Cardiac fibroblast (primary cell): ENCODE measurements at regions not wholly inside any gene's neighbourhood (a gene's known extent, or its start where the extent isn't known, plus 50 kb on each side); places are given as distances from the start of the nearest gene placed in this dataset.

Experiments
- DNase-seq, 2 donors: peaks; one replicate each; pipeline versions ENCODE4 v3.0.0 to v3.0.0-alpha.2; 2010; ENCODE audit warnings: low read depth in 2 of 2
- H3K4me3 ChIP-seq, 2 donors: replicated peaks in 1 of 2; 1 replicate in 1 of 2; 2 replicates in 1 of 2; pipeline ENCODE4 v1.5.1; 2011; ENCODE audit warnings: low read depth in 2 of 2, low read length in 2 of 2, mild to moderate bottlenecking in 2 of 2, moderate library complexity in 1 of 2
- TF ChIP-seq, protein P1 (sequence below): IDR thresholded peaks from one replicate; pipeline ENCODE4 v1.5.1; 2011; ENCODE audit warnings: low read depth, mild to moderate bottlenecking, low read length, inconsistent platforms

DNA sequence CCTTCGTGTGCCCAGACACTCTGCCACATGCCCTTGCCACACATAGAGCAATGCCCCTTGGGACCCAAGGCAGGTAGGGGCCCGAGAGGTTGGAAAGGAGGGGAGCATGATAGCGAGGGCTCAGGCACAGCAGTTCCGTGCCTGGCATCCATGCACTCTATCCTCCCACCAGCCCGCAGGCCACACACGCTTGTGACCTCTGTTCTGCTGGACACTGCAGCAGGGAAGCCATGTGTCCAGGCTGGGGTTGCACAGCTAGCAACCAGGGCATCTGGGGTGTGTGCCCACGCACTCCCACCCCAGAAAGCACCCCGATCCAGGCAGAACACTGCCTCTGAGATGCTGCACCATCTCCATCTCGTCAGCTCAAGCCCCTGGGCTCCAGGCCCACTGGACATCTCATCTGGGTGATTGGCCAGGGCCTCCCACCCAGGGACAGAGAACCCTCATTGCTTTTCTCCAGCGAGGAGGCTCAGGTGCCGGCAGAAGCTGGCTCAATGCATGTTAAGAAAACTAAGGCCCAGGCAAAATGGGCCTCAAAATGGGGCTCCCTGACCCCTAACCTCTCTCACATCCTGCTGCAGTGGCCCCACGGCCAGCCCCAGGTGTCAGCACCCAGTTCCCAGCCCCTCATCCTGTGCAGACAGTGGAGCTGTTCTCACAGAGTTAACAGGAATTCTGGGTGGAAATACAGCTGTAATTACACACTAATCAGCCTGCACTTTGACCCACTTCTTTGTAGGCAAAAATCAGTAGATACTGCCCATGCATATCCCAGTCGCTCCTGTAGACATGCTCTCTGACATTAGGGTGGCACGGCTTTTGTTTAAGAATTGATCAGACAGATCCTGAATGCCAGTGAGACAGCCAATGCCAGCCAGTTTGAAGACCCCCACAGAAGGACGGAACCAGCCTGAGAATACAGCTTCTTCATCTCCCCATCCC, 173.9 kb upstream of the B3GAT1 start:
- H3K4me3 ChIP-seq: no peak overlapping the region
- no peak for DNase-seq
- TF ChIP-seq, protein P1, sequence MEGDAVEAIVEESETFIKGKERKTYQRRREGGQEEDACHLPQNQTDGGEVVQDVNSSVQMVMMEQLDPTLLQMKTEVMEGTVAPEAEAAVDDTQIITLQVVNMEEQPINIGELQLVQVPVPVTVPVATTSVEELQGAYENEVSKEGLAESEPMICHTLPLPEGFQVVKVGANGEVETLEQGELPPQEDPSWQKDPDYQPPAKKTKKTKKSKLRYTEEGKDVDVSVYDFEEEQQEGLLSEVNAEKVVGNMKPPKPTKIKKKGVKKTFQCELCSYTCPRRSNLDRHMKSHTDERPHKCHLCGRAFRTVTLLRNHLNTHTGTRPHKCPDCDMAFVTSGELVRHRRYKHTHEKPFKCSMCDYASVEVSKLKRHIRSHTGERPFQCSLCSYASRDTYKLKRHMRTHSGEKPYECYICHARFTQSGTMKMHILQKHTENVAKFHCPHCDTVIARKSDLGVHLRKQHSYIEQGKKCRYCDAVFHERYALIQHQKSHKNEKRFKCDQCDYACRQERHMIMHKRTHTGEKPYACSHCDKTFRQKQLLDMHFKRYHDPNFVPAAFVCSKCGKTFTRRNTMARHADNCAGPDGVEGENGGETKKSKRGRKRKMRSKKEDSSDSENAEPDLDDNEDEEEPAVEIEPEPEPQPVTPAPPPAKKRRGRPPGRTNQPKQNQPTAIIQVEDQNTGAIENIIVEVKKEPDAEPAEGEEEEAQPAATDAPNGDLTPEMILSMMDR: no peak

DNA sequence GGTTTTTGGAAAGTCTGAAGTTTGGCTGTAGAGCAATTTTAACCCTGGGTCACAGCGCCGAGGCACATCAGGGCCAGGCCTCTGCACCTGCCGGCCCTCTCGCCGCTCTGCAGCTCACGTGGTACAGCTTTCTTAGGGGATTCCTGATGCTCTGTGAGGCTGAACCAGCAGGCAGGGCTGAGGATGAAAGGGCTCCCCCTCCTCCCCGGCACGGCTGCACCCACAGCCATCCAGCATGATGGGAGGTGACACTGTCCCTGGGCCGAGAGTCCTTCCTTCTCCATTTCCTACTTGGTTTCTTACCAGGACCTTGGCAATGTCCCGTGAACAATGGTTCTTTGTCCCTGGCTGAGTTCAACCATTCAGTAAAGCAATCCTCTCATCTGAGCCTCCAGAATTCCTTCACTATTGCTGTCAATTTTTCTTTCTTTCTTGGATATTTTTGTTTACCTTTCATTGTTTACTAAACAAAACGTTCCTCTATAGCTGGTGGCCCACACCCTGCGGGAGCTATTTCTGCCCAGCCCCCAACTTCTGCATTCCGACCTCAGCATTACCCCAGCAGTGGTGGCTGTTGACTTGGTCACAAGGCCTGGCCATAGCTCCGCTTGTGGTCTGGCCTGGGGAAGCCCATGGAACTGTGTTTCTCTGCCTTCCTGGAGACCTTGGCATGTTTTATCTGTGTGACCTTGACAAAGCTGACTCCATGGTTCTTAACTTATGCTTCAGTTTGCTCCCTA, 172.8 kb upstream of the B3GAT1 start:
- TF ChIP-seq, protein P1: no peak
- DNase-seq: no peak
- H3K4me3 ChIP-seq: no peak overlapping the region

DNA sequence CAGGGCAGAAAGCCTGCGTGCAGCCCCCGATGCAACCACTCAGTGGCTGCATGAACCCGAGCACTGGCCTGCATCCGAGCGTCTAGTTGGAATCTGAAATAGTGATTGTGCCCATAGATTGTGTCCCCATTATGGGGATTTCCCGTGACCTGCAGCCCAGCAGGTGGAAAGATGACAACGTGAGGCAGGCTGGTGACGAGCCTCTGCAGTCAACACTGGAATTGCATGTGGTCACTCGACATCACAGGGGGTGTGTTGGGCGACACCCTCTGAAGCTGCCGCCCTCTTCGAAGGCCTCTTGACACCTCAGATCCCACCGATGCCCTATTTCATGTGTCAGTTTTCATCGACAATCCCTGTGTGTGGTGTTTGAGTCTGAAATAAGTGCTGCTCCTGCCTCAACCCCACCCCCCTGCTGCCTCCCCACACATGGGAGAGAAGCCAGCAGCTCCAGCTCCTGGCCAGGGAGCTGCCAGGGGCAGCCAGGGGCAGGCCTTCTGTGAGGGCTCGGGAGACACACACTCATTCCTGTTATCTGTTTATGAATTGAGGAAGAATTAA, 172.0 kb upstream of the B3GAT1 start:
- TF ChIP-seq, protein P1: no peak
- DNase-seq: no peak
- H3K4me3 ChIP-seq: no peak overlapping the region

DNA sequence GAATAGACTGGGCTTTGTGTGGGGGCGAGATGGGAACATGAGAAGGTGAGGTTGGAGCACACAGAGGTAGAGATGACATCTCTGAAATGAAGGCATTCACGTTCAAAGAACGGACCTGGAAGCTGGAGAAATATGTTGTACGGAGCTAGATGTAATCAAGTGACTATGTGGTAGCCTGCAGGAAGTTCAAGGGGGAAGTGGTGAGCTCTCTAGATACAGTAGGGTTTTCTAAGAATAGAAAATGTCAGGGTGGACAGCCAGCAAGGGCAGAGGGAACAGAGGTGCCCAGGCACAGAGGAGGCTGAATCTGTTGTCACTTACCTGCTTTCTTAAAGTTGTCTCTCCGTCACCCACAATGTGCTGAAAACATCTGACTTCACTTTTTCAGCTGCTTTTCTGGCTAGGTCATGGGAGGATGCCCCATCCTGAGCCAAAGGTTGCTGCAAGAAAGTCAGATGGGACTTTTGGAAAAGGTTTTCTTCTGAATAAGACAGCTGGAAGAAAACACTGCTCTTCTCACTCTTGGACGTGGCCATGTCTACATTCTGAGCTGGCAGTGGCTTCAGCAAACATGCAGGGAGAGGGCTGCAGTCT, 171.5 kb upstream of the B3GAT1 start:
- H3K4me3 ChIP-seq: no peak overlapping the region

DNA sequence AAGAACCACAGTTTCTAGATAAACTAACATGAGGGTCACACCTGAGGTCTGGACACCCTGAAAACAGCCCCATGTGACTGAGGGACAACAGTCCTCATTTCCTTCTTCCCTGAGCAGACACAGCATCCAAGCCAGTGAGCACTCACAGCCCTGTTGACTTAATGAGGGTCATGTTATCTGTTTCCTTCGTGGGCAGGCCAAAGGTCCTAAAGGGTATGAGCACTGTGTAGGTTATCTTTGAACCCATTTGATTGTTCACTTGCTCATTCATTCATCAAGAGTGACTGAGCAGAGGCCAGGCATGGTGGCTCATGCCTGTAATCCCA, 170.7 kb upstream of the B3GAT1 start:
- no peak overlapping the region for H3K4me3 ChIP-seq
- no peak for DNase-seq
- TF ChIP-seq, protein P1: no peak

More for the DNA sequence above, 171.5 kb upstream of the B3GAT1 start:
- TF ChIP-seq, protein P1: no peak
- no peak for DNase-seq

DNA sequence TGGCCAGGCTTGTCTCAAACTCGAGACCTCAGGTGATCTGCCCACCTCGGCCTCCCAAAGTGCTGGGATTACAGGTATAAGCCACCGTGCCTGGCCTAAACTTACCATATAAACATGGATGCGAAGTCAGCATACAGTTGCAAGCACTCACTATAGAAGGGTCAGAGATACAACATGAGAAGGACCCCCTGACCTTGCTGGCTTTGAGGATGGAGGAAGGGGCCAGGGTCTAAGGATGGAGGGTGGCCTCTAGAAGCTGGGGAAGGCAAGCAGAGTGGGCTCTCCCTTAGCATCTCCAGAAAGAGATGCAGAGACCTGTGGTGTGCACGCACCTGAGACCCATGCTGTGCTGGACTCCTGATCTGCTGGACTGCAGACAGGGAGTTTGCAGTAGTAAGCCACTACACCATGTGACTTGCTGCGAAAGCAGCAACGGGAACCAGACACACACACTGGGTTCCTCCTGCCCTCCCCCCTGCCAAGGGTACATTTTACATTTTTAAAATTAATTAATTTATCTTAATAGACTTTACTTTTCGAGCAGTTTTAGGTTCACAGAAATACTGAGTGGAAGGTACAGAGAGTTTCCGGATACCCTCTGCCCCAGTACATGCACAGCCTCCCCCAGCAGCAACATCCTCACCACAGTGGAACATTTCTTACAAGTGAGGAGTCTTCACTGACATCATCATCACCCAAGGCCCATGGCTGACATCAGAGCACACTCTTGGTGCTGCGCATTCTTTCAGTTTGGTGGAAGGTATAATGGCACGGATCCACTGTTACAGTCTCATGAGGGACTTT, 170.1 kb upstream of the B3GAT1 start:
- no peak for DNase-seq
- TF ChIP-seq, protein P1: no peak

More for the DNA sequence above, 170.1 kb upstream of the B3GAT1 start:
- no peak overlapping the region for H3K4me3 ChIP-seq
